SW 1271 (cell line): ENCODE measurements at regions not wholly inside any gene's neighbourhood (a gene's known extent, or its start where the extent isn't known, plus 50 kb on each side); places are given as distances from the start of the nearest gene placed in this dataset.
"Not testable (repeated sequence)": the region's sequence is repeated elsewhere in the genome, so short reads cannot be mapped to it uniquely, and the experiment has no call there.

ENCODE experiments used
- DNase-seq, 2 experiments: peaks; one replicate each; lab custom pipeline; 2025; lab: John Stamatoyannopoulos, UW

DNA sequence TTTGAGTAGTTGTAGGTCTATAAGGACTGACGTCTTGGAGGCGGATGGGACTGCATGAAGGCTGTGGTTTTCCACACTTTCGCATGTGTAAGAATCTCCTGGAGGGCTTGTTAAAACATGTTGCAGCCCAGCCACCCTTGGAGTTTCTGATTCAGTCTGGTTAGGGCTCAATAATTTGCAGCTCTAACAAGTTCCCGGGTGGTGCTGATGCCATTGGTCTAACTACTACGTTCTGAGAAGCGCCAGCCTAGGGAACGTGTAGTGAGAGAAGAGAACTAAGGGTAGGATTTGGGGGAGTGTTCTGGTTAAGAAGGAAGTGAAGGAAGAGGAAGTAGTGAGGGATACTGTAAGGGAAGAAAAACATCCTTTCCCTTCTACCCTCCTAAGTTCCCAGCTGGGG, 138.9 kb downstream of the LARP7 start:
- no peak for DNase-seq

DNA sequence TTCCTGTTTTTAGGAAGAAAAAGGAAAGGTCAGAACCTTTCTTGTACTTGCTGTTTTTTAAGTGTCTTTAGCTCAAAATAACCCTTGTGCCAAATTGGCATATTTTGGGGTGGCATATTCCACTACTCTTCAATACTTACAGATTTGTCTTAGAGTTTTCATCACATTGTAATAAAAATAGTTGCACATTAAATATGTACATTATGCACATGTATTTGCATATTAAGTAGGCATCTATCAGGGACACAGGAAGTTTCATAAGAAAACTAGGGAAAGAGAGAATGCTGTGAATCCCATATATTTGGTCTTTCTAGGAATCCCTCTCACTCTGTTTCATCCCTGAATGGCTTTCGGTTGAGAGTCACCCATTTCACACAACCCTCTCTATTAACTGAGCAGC, 139.6 kb downstream of the LARP7 start:
- DNase-seq, result no peak

DNA sequence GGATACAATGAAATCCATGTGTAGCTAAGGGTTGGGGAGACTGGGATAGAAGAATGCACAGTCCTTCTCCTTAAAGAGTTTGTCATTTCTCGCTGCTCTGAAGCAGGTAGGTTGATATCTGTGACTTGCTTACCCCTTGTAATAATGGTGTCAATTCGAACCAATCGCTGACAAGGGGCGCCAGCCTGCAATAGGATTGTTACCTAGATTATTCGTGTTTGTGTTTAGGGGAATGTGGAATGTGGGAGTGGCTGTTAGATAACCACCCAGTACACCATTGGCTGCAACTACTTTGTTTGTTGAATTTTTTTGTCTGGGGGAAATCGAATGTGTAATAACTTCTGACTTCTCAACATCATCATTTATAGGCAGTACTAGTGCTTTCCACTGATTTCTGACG, 141.6 kb downstream of the LARP7 start:
- no peak for DNase-seq

DNA sequence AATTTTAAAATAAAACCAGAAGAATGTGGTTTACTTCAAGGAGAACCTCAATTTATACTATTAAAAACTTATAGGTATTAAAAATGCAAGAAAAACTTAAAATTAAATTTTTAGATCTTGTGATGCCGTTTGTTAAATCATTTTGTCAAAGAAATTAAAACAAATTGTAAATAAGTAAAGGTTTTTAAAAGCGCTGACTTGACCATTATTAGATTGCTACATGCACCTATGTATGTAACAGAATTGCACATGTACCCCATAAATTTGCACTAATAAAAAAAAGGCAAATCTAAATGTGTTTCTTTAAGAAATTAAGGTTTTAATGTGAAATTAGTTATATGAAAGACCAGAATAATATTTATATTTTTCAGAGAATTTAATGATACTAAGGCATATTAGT, 156.1 kb downstream of the LARP7 start:
- DNase-seq, result no peak

DNA sequence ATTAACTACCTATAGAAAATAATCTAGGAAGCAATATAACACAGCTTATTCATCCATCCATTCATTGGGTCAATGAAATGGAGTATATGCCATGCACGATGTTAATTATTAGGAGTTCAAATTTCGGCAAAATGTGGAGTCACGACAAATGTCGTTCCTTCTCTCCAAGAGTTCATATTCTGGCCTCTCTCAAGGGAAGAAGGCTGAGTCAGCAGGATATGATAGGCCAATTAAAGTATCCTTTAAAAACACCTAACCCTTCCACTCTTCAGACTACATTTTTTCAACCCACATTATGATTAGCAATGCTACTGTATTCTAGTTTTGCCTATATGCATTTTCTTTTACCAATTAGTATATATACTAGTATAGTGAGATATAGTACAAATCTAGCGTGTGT, 163.1 kb downstream of the LARP7 start:
- no peak for DNase-seq

DNA sequence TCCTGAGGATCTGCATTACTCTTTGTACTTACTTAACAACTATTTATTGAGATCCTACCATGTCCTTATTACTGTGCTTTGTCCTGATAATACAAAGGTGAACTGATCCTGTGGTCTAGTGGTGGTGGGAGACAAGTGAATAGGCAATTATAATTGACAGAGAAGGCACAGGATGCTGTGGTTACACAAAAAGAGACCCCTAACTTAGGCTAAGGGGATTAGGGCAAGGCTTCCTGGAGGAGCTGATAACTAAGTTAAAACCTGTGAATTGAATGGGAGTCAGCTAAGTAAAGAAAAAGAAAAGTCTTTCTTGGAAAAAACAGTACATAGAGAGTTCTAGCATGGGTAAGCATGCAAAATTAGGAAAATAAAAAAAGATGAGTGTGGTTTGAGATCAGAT, 164.4 kb downstream of the LARP7 start:
- no peak for DNase-seq

DNA sequence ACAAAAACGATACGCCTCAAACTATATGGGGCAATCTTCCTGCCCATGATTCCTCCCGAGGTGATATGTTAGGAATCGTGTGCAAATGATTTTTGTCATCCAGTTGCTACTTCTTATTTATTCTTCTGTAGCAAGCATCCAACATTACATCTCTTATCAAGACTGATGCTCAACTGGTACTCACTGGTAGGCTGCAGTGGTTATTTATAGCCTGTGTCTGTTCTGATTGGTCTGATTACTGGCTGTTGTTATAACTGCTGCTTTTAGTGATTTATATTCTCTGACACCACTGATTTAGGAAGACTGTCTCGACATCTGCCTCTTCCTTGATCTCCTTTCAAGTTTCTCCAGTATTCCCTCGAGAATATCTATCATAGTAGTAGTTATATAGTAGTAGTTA, 165.8 kb downstream of the LARP7 start:
- DNase-seq, result no peak

DNA sequence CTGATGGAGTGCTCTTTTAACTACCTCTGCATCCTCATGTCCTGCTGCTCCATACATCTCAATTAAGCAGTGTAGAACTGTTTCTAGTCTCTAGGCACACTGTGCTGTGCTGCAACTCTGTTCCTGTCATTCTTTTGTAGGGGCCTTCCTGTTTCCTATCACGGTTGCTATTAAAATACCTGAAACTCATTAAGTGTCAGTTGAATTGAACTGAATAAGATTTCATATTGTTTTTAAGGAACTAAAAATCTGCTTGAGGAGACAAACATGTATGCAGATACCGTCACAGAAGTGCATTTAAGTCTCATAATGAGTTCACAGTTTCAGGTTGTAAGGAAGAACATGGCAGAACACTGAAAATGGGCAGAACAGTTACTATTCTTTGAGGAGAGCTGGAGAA, 170.1 kb downstream of the LARP7 start:
- DNase-seq, result no peak

DNA sequence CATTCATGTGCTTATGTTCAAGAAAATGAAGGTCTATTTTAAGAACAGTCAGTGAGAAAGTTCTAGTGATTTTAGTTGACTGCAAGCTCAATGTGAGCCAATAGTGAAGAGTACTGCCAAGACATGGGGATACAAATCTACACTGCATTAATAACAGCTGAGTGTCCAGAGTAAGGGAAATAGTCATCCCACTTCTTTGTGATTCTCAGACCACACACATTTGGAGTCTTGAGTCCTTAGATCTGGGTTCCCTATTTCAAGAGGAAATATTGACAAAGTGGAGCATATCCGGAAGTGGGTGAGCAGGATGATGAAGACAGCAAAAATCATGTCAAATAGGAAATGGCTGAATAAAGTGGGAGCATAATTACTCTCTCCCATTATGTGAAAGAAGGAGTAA, 171.1 kb downstream of the LARP7 start:
- DNase-seq, result no peak

DNA sequence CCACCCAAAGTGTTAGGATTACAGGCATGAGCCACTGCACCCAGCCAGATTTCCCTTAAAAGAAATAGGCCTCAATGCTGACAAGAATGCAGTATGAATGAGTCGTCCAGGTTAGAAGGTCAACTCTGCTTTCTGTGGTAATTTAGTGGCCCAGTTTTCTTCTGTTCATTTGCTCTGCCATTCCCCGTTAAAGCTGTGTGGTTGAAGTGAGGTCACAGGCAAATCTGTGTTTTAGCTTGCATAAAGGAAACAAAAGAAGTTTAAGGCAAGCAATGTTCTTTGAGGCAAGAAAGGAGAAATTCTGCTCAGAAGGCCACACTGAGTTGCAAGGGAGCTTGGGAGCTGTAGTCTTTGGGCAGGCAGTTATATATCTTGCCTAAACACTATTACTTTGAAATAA, 176.8 kb downstream of the LARP7 start:
- DNase-seq, result no peak

DNA sequence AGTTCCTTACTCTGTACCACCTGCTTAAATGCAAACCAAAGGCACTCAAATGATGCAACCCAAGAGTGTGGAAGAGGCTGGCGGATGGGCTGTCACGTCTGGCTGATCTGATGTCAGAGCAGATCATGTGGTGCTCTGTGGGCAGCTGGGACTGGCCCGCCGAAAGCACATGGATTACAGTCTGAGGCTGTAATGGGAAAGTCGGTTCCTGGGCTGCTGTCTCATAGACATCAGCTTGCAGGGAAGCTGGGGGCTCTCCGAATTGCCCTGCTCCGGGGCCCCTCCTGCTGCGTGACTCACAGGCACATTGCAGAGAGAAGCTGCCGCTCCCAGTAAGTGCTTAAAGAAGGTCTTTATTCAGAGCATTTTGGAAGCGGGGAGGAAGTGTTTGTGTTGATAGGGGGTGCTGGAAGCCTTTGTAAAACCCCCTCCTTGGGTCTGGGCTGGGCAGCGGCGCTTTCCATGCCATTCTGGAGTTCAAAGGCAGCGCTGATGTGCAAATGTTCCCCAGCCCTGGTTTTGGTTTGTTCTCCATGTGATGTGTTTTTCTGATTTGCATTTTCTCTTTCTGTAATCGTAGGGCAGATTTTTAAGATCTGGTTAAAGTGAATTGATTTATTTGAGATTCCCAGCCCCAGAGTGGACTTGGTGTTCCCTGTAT, 181.1 kb downstream of the LARP7 start:
- no peak for DNase-seq

DNA sequence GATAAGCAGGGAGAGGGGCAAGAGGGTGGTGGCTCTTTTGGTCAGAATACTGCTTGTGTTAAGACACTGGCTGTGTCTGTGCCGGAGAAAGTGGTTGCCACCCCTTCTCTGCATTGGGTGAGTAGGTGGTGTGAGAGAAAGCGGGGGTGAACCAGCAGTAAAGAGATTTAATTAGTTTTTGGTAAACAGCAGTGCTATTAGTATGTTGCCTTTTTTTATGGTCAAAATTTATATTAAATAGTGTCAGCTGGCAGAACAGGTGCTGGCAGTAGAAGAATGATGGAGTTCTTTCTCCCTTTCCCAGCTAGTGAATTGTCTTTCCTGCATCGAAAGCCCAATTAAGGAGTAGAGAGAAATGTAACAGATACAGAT, 181.6 kb downstream of the LARP7 start:
- no peak for DNase-seq

DNA sequence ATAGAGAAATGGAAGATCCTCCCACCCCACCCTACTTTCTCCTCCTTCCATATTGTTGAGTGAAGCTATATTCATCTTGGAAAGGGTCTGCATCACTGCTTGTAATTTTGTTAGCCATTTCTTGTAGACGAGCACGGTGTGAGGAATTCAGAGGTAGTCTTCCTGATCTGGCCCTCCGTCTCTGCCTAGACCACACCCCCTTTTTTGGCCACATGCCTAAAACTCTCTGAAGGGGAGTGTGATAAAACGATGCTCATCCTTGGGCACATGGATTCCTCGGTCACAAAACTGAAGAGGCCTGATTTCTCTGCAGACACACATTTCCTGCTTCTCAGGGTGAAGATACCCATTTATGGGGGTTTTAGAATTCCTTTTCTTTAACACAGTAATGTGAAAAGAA, 182.8 kb downstream of the LARP7 start:
- DNase-seq, result no peak

DNA sequence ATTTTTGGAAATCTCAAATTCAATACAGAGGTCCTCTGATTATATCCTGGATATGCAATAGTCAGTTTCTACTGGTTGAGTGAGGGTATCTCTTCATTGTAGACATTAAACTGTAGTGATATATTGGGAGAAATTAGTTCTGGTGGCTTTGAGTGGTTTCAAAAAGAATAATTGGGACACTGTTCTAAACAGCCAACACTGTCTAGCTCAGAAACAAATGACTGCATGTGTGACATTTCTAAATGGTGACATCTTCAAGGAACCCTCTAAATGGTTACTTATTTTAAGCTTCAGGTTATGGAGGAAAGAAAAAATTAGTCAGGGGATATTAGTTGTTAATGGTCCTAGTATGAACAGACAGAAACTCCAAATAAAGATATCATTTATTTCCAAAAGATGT, 186.2 kb downstream of the LARP7 start:
- no peak for DNase-seq

DNA sequence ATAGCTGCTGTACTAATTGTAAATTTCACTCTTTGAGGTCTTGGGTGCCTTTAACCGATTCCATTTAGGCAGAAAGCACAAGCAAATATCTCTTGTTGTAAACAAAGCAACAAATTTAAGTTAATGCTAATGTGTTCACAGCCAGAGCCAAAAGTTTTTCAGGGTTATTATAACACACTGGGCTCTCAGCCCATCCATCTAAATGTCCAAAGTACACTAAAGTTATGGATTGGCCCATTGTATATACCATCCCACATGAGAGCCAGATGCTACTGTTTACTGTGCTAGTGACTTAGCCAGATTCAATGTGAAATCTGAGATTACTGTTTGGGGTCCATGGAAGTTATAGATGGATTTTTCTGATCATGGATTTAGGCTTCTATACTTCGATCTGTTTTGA, 186.7 kb downstream of the LARP7 start:
- no peak for DNase-seq

DNA sequence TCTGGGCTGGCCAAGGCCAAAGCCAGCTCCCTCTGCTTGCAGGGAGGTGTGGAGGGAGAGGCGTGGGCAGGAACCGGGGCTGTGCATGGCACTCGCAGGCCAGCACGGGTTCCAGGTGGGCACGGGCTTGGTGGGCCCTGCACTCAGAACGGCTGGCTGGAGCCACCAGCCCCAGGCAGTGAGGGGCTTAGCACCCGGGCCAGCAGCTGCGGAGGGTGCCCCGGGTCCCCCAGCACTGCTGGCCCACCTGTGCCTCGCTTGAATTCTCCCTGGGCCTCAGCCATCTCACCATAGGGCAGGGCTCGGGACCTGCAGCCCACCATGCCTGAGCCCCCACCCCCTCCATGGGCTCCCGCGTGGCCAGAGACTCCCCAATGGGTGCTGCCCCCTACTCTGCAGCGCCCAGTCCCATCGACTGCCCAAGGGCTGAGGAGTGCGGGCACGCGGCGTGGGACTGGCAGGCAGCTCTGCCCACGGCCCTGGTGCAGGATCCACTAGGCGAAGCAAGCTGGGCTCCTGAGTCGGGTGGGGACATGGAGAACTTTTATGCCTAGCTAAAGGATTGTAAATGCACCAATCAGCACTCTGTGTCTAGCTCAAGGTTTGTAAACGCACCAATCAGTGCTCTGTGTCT, 193.9 kb downstream of the LARP7 start:
- no peak for DNase-seq

DNA sequence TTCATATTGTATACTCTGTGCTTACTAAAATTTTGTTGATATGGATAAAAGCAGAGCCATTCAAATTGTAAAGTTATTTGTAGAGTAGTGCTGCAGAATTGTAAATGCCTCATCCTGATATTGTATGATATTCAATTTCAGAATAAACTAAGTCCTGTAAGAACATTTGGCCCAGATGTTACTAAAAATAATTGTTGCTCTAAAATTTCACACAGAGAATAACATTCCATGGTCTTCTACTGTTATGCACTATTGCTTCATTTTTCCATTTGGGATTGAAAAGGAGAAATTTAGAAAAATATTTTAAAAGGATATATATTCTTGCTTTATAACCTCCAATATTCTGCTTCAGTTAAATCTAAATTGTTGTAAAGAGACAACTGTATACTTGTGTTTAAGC, 195.6 kb downstream of the LARP7 start:
- no peak for DNase-seq

DNA sequence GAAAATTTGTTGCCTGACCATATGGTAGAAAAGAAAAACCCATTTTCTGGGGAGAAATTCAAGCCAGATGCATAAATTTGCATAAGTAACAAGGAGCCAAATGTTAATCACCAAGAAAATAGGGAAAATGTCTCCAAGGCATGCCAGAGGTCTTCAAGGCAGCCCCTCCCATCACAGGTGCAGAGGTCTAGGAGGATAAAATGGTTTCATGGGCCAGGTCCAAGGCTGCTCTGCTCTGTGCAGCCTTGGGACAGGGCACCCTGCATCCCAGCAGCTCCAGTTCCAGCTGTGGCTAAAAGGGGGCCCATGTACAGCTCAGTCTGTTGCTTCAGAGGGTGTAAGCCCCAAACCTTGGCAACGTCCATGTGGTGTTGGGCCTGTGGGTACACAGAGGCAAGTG, 200.0 kb downstream of the LARP7 start:
- no peak for DNase-seq

DNA sequence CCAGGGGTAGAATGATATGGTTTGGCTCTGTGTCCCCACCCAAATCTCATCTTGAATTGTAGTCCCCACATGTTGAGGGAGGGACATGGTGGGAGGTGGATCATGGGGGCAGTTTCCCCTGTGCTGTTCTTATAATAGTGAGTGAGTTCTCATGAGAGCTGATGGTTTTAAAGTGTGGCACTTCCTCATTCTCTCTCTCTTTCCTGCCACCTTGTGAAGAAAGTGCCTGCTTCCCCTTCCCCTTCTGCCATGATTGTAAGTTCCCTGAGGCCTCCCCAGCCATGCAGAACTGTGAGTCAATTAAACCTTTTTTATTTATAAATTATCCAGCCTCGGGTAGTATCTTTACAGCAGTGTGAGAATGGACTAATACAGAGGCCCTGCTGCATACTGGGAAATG, 201.1 kb downstream of the LARP7 start:
- not testable (repeated sequence) for DNase-seq

DNA sequence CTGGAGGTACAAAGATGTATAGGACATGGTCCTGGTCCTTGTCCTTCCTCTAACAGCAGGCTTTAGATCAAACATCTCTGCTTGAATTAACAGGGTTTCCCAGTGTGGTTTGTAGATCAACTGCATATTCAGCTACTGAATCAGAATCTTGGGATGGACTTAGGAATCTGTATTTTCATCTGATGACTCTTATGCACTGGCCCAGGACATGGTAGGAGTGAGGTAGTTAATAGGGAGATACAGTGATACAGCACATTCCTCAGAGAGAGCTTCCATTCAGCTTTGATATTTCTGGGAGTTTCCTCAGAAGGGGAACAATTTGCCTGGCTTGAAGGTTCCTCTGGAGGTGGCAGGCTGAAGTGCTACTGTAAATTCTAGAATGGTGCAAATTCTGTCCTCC, 203.1 kb downstream of the LARP7 start:
- no peak for DNase-seq

DNA sequence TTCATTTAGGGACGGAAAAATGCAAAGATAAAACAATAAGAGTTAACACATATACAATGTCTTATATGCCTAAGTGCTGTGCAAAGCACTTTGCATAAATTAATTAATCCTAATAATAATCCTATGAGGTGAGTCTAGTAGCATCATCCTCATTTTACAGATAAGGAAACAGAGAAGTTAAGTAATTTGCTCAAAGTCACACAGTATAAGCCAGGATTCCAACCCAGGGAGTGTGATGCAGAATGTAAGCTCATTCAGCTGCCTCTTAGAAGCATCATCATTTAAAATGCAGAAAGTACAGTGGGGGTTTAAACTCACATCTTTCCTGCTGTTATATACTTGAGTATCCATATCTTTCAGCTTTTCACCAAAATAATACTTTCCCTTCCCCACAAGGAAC, 203.7 kb downstream of the LARP7 start:
- DNase-seq, result no peak

DNA sequence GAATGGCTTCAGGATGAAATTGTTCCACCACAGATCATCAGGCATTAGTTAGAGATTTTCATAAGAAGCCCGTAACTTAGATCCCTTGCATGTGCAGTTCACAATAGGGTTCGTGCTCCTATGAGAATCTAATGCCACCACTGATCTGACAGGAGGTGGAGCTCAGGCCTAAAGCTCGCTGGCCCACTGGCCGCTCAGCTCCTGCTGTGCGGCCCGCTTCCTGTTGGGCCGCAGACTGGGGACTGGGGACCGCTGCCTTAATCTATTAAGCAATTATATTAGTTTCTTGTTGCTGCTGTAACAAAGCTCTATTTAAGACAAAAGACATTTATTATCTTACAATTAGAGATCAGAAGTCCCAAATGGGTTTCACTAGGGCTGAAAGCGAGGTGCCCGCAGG, 205.6 kb downstream of the LARP7 start:
- DNase-seq, result no peak

DNA sequence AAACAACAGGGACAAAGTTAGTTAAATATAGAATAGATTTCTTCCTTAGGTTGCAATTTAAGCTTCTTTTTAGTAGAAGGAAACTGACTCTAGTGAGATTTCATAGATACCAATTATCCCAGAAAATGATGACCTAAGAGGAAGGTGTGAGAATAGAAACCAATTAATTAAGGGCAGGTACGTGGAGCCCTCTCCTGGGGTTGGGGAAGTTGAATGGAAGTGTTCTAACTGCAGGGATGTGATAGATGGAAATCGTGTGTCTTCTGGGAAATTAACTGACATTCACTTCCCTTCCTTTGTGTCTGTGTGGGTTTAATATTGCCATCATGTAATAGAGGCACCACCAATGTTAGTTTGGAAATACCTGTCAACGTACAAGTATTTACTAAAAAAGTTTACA, 204.1 kb upstream of the ANK2 start:
- no peak for DNase-seq

DNA sequence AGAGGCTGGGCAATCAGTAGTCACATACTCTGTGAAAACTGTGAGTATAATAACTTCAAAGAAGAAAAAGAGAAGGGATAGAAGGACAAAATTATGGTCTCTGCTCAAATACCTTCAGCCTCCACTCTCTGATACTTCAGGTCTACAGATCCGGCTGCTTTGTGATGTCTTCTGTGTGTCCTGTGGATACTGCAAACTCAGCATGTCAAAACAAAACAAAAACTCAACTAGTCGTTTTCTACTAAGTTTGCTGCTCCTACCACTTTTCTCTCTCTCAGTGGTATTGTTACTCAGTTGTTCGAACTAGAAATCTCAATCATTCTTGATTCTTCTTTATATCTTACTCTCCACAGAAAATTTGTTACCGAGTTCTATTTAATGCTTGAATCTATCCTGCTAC, 202.4 kb upstream of the ANK2 start:
- DNase-seq, result no peak
